ENCODE measurements at regions not wholly inside any gene's neighbourhood (a gene's known extent, or its start where the extent isn't known, plus 50 kb on each side); places are given as distances from the start of the nearest gene placed in this dataset.
"Not testable (repeated sequence)": the region's sequence is repeated elsewhere in the genome, so short reads cannot be mapped to it uniquely, and the experiment has no call there.

GRCh38 chr12:108421082-108421481 lies 82.0 kb upstream of the CMKLR1 start:
- TF ChIP-seq EZH2 (IDR thresholded peaks at IDR 0.05; ENCODE audit: low read length, unreplicated experiment): not testable (repeated sequence)
- TF ChIP-seq, protein P1, sequence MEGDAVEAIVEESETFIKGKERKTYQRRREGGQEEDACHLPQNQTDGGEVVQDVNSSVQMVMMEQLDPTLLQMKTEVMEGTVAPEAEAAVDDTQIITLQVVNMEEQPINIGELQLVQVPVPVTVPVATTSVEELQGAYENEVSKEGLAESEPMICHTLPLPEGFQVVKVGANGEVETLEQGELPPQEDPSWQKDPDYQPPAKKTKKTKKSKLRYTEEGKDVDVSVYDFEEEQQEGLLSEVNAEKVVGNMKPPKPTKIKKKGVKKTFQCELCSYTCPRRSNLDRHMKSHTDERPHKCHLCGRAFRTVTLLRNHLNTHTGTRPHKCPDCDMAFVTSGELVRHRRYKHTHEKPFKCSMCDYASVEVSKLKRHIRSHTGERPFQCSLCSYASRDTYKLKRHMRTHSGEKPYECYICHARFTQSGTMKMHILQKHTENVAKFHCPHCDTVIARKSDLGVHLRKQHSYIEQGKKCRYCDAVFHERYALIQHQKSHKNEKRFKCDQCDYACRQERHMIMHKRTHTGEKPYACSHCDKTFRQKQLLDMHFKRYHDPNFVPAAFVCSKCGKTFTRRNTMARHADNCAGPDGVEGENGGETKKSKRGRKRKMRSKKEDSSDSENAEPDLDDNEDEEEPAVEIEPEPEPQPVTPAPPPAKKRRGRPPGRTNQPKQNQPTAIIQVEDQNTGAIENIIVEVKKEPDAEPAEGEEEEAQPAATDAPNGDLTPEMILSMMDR (conservative IDR thresholded peaks at IDR 0.05; ENCODE audit: low read depth, low read length): not testable (repeated sequence)

All from PC-3 (cell line).